Muscle of leg (tissue), 3 donors: ENCODE measurements at regions not wholly inside any gene's neighbourhood (a gene's known extent, or its start where the extent isn't known, plus 50 kb on each side); places are given as distances from the start of the nearest gene placed in this dataset.
A peak's percentile ranks its signal among the peaks of the same experiment; 100 is the strongest.
"Not testable (repeated sequence)": the region's sequence is repeated elsewhere in the genome, so short reads cannot be mapped to it uniquely, and the experiment has no call there.

Experiments
- DNase-seq: peaks from one replicate; pipeline ENCODE4 v3.0.0; 2013
- H3K27ac ChIP-seq: one replicate; pipeline ENCODE4 v1.5.1; 2013; ENCODE audit warnings: mild to moderate bottlenecking, low read length, control low read depth
- H3K27me3 ChIP-seq: one replicate; pipeline ENCODE4 v1.6.1; 2013; ENCODE audit warnings: low read length; ENCODE audit not compliant: control insufficient read depth, insufficient read depth
- H3K36me3 ChIP-seq: one replicate; pipeline ENCODE4 v1.6.1; 2013; ENCODE audit warnings: low read length; ENCODE audit not compliant: control insufficient read depth, insufficient read depth
- H3K4me1 ChIP-seq: one replicate; pipeline ENCODE4 v1.6.1; 2013; ENCODE audit warnings: low read length; ENCODE audit not compliant: control insufficient read depth, insufficient read depth
- H3K4me3 ChIP-seq: one replicate; pipeline ENCODE4 v1.5.1; 2013; ENCODE audit warnings: low read length, control low read depth
- H3K9me3 ChIP-seq: replicated peaks from 2 replicates; pipeline ENCODE4 v1.6.1; 2013; ENCODE audit warnings: low read depth, low read length; ENCODE audit not compliant: control insufficient read depth
- WGBS: methylation state at CpG from one replicate; pipeline ENCODE4 v1.1.5; 2013; ENCODE audit warnings: missing lambda C conversion rate; ENCODE audit not compliant: insufficient coverage; 5-methylcytosine and 5-hydroxymethylcytosine counted together

DNA sequence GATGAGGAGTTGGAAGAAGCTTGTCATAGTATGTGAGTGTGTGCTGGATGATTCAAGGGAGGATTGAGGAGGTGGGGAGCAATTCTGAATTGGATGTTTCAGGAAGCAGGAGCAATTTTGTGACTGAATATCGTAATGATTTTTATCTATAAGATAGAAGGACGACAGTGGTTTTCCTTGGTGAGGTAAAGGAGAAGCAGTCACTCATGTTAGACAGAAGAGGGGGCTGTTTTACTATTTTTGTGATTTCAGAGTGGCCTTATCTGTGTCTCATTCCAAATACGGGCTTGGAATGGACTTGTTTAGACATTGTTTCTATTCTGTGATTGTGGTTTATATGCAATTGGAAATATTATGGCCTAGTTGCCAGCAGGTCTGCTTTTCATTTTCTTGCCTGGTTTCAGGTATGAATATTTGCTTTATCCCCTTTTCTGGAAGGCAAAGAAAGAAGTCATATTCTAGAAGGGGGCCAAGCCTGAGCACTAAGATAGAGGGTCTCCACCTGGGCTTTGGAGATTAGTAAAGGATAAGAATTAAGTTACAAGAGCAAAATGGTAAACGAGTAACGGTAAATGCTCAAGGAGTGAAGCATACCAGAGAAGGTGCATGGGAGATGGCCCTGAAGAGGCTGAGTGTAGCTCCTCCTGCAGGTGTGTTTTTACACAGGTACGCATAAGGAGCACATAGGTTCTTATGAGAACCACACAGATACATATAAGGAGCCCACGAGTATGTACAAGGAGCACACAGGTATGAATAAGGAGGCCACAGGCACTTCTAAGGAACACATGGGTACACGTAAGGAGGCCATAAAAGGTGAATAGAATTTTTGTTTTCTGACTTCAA lies 124.6 kb upstream of the KCNAB1 start:
- Histone ChIP-seq H3K36me3 (no peaks in the 10 kb centered on the region), H3K27me3 (no peaks in the 10 kb centered on the region), H3K4me1 (peaks cover 2% of the 10 kb centered on the region), H3K9me3 (no peaks in the 10 kb centered on the region), H3K27ac (no peak overlapping the region), H3K4me3 (no peak overlapping the region)
- WGBS = 56% methylated on average over 4 of the region's 8 CpGs
- peak; percentile 35 for DNase-seq

GRCh38 chr3:155996882-155997281 lies 123.5 kb upstream of the KCNAB1 start:
- no peaks in the 10 kb centered on the region for H3K9me3 ChIP-seq
- no peaks in the 10 kb centered on the region for H3K36me3 ChIP-seq
- 76% methylated on average over 3 of the region's 3 CpGs for WGBS
- no peaks in the 10 kb centered on the region for H3K27me3 ChIP-seq
- H3K4me1 ChIP-seq = no peaks in the 10 kb centered on the region
- H3K4me3 ChIP-seq = no peak overlapping the region
- DNase-seq = no peak
- no peak overlapping the region for H3K27ac ChIP-seq

GRCh38 chr3:155998173-155998572 lies 122.2 kb upstream of the KCNAB1 start:
- H3K9me3 ChIP-seq, H3K27ac ChIP-seq, DNase-seq, H3K4me1 ChIP-seq, H3K4me3 ChIP-seq, H3K36me3 ChIP-seq, H3K27me3 ChIP-seq: not testable (repeated sequence)
- WGBS = no CpG with 5 or more reads among the region's 3 CpGs

DNA sequence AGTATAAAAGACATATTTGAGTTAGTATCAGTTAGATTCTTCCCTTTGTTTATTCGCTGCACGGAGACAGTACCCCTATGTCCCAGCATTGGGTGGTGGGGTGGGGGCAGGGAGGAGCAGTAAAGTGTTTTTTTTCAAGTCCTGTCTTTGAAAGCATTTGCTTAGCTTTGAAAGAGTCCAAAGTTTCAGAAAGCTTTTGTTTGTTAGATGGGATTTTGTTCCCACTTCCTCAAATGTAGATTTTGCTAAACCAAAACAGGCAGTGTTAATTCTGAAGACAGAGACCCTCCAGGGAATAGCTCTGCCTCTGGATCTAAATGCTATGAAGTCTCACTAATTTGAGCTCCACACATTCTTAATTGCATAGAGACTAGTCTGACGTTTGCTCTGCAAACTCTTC lies 114.6 kb upstream of the KCNAB1 start:
- H3K4me1 ChIP-seq = no peaks in the 10 kb centered on the region
- no peak overlapping the region for H3K4me3 ChIP-seq
- no peaks in the 10 kb centered on the region for H3K36me3 ChIP-seq
- no peak for DNase-seq
- no CpG with 5 or more reads among the region's 3 CpGs for WGBS
- no peaks in the 10 kb centered on the region for H3K9me3 ChIP-seq
- H3K27me3 ChIP-seq = no peaks in the 10 kb centered on the region
- H3K27ac ChIP-seq = no peak overlapping the region

- Histone ChIP-seq H3K27me3 (no peaks in the 10 kb centered on the region), H3K4me1 (no peaks in the 10 kb centered on the region), H3K36me3 (no peaks in the 10 kb centered on the region), H3K9me3 (no peaks in the 10 kb centered on the region), H3K4me3 (no peak overlapping the region), H3K27ac (no peak overlapping the region)
- DNase-seq = peak; percentile 10
- no CpG with 5 or more reads among the region's 3 CpGs for WGBS
Observed at GRCh38 chr3:156010829-156011228, 109.5 kb upstream of the KCNAB1 start.

DNA sequence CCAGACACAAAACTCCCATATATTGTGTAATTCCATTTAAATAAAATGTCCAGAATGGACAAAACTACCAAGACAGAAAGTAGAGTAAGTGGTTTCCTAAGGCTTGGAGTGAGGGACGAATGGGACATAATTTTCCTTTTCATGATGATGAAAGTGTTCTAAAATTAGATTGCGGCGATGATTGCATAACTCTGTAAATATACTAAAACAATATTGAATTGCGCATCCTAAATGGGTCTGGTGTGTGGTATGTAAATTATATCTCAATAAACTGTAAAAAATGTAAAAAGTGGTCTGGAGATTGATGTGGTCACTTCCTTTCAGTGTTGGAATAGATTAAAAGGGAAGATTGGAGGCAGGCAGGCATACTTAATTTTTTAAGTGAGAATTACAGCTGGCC lies 105.9 kb upstream of the KCNAB1 start:
- Histone ChIP-seq H3K4me1 (no peaks in the 10 kb centered on the region), H3K36me3 (no peaks in the 10 kb centered on the region), H3K4me3 (no peak overlapping the region), H3K9me3 (no peaks in the 10 kb centered on the region), H3K27me3 (no peaks in the 10 kb centered on the region), H3K27ac (no peak overlapping the region)
- no CpG with 5 or more reads among the region's 4 CpGs for WGBS
- DNase-seq = no peak

DNA sequence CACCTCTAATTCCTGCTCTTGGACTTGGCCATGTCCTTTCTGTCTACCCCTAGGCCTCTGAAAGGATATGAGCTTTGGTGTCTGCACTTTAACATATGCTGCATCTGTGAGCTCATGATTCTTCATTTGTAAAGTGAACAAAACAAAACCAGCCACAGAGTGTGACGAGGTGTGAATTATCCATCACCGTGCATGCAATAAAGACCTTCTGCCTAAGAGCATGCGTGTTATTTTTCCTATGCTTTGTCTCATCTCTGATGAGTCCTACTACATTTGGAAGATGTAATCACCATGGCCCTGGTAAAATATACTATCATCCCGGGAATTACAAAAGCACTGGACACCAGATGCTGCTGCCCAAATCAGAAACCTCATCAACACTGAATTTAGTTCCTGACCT lies 103.5 kb upstream of the KCNAB1 start:
- no peak overlapping the region for H3K4me3 ChIP-seq
- DNase-seq = peak; percentile 14
- H3K9me3 ChIP-seq = no peaks in the 10 kb centered on the region
- H3K27me3 ChIP-seq = no peaks in the 10 kb centered on the region
- WGBS = 47% methylated on average over 3 of the region's 4 CpGs
- no peaks in the 10 kb centered on the region for H3K4me1 ChIP-seq
- H3K27ac ChIP-seq = no peak overlapping the region
- no peaks in the 10 kb centered on the region for H3K36me3 ChIP-seq

DNA sequence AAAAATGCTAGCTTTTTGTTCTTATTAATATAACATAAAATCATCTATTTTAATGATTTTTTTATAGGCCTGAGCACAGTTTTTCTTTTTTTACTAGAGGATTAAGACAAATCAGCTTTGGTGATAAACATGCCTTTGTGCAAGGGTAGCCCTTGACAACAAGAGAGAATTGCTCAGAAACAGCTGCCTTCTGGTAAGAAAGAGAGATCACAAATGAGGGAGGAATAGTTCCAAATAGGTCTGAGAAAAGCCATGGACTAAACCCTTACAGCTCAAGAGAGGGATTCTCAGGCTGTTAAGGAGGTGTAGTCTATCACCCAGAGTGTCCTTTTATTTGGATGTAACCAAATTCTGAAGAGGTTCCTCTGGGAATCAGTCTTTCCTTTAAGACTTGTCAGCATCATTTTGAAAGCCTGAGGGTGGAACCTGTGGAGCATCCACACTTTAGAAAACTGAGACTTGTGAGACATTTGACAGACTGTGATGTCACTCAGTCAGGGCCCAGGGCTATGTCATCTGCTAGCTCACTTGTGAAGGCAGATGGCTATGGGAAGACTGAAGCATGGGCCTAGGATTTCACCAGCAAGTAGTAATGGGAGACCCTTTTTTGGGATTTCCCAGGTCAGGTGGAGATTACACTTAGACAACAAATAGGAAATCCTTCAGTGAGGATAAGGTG lies 102.9 kb upstream of the KCNAB1 start:
- peak; percentile 63 for DNase-seq
- Histone ChIP-seq H3K27me3 (no peaks in the 10 kb centered on the region), H3K36me3 (no peaks in the 10 kb centered on the region), H3K4me1 (no peaks in the 10 kb centered on the region), H3K9me3 (no peaks in the 10 kb centered on the region), H3K27ac (no peak overlapping the region), H3K4me3 (no peak overlapping the region)

- no peaks in the 10 kb centered on the region for H3K27me3 ChIP-seq
- 10% methylated on average over 4 of the region's 6 CpGs for WGBS
- no peaks in the 10 kb centered on the region for H3K9me3 ChIP-seq
- no peak for DNase-seq
- no peak overlapping the region for H3K27ac ChIP-seq
- H3K36me3 ChIP-seq = no peaks in the 10 kb centered on the region
- no peak overlapping the region for H3K4me3 ChIP-seq
- H3K4me1 ChIP-seq = no peaks in the 10 kb centered on the region
Observed at GRCh38 chr3:156024904-156025533, 95.4 kb upstream of the KCNAB1 start.

DNA sequence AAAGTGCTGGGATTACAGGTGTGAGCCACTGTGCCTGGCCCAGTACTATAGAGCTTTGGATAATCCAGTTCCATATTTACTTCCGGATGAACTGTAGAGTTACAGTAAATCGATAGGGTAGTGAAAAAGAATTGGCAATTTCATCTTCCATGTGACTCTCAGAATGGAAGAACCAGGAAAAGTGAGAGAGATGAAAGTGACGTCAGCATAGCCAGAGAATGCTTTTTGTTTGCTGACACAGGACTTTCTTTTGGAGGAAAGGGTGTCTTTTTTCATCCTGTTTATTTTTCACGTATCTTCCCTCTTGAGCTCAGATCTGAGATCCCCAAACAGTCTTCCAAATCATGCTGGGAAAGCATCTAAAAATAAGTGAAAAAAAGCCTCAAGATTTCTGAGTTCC lies 91.2 kb upstream of the KCNAB1 start:
- 82% methylated on average over 2 of the region's 4 CpGs for WGBS
- Histone ChIP-seq H3K9me3 (no peaks in the 10 kb centered on the region), H3K36me3 (no peaks in the 10 kb centered on the region), H3K4me1 (no peaks in the 10 kb centered on the region), H3K27ac (no peak overlapping the region), H3K27me3 (no peaks in the 10 kb centered on the region), H3K4me3 (no peak overlapping the region)
- no peak for DNase-seq
